HFFc6 (cell line): ENCODE measurements at regions not wholly inside any gene's neighbourhood (a gene's known extent, or its start where the extent isn't known, plus 50 kb on each side); places are given as distances from the start of the nearest gene placed in this dataset.

Experiments
- DNase-seq: peaks from one replicate; pipeline ENCODE4 v3.0.0-alpha.2; 2018
- H3K27ac Mint-ChIP-seq: 2 replicates; pipeline ENCODE4 v1.8.0; 2020; ENCODE audit warnings: mild to moderate bottlenecking, mixed read lengths
- H3K27me3 Mint-ChIP-seq: 2 replicates; pipeline ENCODE4 v1.8.0; 2021; ENCODE audit warnings: mild to moderate bottlenecking, moderate library complexity, mixed read lengths; ENCODE audit not compliant: insufficient read depth
- H3K36me3 Mint-ChIP-seq: 2 replicates; pipeline ENCODE4 v1.8.0; 2021; ENCODE audit warnings: low read depth, mixed read lengths
- H3K4me1 Mint-ChIP-seq: 2 replicates; pipeline ENCODE4 v1.8.0; 2020; ENCODE audit warnings: low read depth, mixed read lengths
- H3K4me3 Mint-ChIP-seq: 2 replicates; pipeline ENCODE4 v1.8.0; 2020; ENCODE audit warnings: mild to moderate bottlenecking, moderate library complexity, mixed read lengths
- H3K9me3 Mint-ChIP-seq: 2 replicates; pipeline ENCODE4 v1.8.0; 2020; ENCODE audit warnings: mild to moderate bottlenecking, mixed read lengths
- CTCF ChIP-seq: fragments of 200-600 bp; sonication (generic); IDR thresholded peaks from 2 replicates; pipeline ENCODE4 v1.5.0; 2021; ENCODE audit warnings: antibody characterized with exemption, mild to moderate bottlenecking

DNA sequence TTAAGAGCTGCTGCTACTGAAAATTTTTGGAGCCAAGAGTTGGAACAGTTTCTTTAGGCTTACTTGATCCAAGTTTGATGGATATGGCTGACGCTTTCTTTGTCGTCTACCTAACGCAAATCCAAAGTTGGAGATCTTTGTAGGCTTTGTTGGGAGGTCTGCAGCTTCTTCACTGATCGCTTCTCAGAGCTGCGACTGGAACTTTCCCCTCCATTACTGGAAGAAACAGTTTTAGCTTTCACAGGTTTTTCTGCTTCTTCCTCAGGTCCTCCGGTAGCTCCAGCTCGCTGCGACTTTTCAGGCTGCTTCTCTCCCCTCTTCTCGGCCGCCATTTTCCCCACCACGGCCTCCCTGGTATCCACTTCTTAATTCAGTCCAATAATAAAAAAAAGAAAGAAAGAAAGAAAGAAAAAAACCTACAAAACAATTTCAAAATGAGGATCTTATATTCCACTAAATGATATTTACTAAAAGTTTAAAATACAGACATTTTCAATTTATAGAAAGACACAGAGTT, 178.1 kb upstream of the HMGA2 start:
- H3K4me3 Mint-ChIP-seq: no peak overlapping the region
- no peak overlapping the region; the same call in 1 of the 2 replicates for H3K27ac Mint-ChIP-seq
- H3K4me1 Mint-ChIP-seq: peaks cover 75% of the 10 kb centered on the region
- DNase-seq: no peak
- no peak for TF ChIP-seq CTCF
- H3K36me3 Mint-ChIP-seq: peaks cover 42% of the 10 kb centered on the region
- peaks cover 8% of the 10 kb centered on the region for H3K9me3 Mint-ChIP-seq
- H3K27me3 Mint-ChIP-seq: no peaks in the 10 kb centered on the region; the same call in 1 of the 2 replicates

DNA sequence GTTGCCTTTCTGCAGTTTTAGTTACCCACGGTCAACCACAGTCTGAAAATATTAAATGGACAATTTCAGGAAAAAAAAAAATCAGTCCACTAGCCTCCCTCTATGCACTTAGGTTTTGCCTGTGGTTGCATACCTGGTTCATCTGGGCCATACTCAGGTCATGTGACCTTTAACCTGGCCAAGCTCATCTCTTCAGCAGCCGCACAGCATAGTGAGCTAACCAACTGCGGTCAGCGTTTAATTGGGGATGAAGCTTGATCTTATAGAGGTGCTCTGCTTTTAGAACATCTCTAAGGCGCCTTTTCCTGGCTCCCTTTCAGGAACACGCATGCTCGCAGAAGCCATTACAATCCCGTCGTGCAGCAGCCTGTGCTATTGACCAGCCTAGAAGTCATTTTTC, 177.2 kb upstream of the HMGA2 start:
- Mint-ChIP-seq H3K36me3 (peaks cover 43% of the 10 kb centered on the region), H3K4me3 (no peak overlapping the region), H3K4me1 (peaks cover 67% of the 10 kb centered on the region), H3K27me3 (no peaks in the 10 kb centered on the region; the same call in 1 of the 2 replicates), H3K27ac (no peak overlapping the region; the same call in 1 of the 2 replicates), H3K9me3 (peaks cover 12% of the 10 kb centered on the region)
- no peak for TF ChIP-seq CTCF
- DNase-seq: no peak

- no peak for TF ChIP-seq CTCF
- peak overlapping the region; percentile 38; the same call in 1 of the 2 replicates for H3K4me3 Mint-ChIP-seq
- DNase-seq: no peak
- H3K36me3 Mint-ChIP-seq: peaks cover 45% of the 10 kb centered on the region
- peak overlapping the region; percentile 91 for H3K27ac Mint-ChIP-seq
- peaks cover 58% of the 10 kb centered on the region for H3K4me1 Mint-ChIP-seq
- no peaks in the 10 kb centered on the region for H3K27me3 Mint-ChIP-seq
- peaks cover 15% of the 10 kb centered on the region for H3K9me3 Mint-ChIP-seq
These were observed 175.8 kb upstream of the HMGA2 start for GRCh38 chr12:65648461-65648860.

DNA sequence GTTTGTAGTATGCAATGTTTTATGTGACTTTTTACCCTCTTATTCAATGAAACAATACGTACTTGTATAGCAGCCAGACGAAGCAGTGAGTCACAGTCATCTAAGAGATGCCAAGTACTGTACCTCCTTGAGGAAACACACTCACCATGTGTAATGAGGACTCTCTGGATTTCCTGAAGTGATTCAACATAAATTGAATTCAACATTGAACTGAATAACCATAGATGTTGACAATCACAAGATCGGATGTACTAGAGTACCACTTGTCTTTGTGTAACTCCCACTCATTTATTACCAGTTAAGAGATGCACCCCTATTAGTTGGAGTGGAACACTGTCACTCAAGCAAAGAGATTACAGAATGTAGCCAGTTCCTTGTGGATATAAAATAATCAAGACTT, 175.2 kb upstream of the HMGA2 start:
- Mint-ChIP-seq H3K27ac (peak overlapping the region; percentile 91), H3K4me3 (peak overlapping the region; percentile 38), H3K27me3 (no peaks in the 10 kb centered on the region), H3K9me3 (peaks cover 15% of the 10 kb centered on the region), H3K36me3 (peaks cover 51% of the 10 kb centered on the region), H3K4me1 (peaks cover 58% of the 10 kb centered on the region)
- no peak for TF ChIP-seq CTCF
- DNase-seq: peak; percentile 98

DNA sequence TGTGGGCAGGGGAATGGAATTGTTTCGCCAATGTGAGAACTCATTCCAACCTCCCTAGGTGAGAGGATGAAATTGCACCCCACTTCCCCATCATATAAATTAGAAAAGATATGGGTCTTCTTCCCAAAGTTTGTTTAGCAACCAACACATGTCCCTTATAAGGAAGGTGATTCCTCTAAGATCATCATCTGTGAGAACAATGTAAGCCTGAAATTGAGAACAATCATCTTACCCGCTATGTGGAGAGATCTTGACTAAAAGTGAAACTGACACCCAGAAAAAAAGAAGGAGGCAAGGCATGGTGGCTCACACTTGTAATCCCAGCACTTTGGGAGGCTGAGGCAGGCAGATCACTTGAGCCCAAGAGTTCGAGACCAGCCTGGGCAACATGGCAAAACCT, 173.2 kb upstream of the HMGA2 start:
- H3K4me3 Mint-ChIP-seq: no peak overlapping the region
- peaks cover 15% of the 10 kb centered on the region for H3K9me3 Mint-ChIP-seq
- peaks cover 65% of the 10 kb centered on the region for H3K4me1 Mint-ChIP-seq
- DNase-seq: no peak
- TF ChIP-seq CTCF: no peak
- no peak overlapping the region; the same call in 1 of the 2 replicates for H3K27ac Mint-ChIP-seq
- H3K27me3 Mint-ChIP-seq: no peaks in the 10 kb centered on the region
- peaks cover 47% of the 10 kb centered on the region for H3K36me3 Mint-ChIP-seq

DNA sequence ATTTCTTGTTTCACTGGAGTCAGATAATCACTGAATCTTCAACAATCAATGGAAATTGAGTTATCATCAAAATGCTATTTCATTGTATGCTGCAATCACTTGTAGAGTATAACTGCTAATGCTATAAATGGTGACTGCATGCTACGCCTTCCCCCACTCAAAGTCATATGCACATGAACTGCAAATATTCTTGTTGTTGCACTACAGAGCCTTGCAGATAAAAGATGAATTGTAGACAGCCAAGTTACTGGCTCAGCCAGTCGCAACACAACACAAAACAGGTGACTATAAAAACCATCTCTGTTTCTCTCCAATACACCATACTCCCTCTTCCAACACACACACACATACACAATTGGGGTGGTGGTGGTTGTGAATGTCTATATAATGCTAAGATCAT, 171.0 kb upstream of the HMGA2 start:
- H3K27ac Mint-ChIP-seq: no peak overlapping the region
- no peak for DNase-seq
- peaks cover 15% of the 10 kb centered on the region for H3K9me3 Mint-ChIP-seq
- peaks cover 81% of the 10 kb centered on the region for H3K4me1 Mint-ChIP-seq
- H3K27me3 Mint-ChIP-seq: no peaks in the 10 kb centered on the region
- H3K36me3 Mint-ChIP-seq: peaks cover 37% of the 10 kb centered on the region
- TF ChIP-seq CTCF: no peak
- H3K4me3 Mint-ChIP-seq: no peak overlapping the region
